Cardiac fibroblast (primary cell): ENCODE measurements at regions not wholly inside any gene's neighbourhood (a gene's known extent, or its start where the extent isn't known, plus 50 kb on each side); places are given as distances from the start of the nearest gene placed in this dataset.
A peak's percentile ranks its signal among the peaks of the same experiment; 100 is the strongest.

Experiments used
- DNase-seq, 2 donors: peaks; one replicate each; pipeline versions ENCODE4 v3.0.0 to v3.0.0-alpha.2; 2010; ENCODE audit warnings: low read depth in 2 of 2
- H3K4me3 ChIP-seq, 2 donors: replicated peaks in 1 of 2; 1 replicate in 1 of 2; 2 replicates in 1 of 2; pipeline ENCODE4 v1.5.1; 2011; ENCODE audit warnings: low read depth in 2 of 2, low read length in 2 of 2, mild to moderate bottlenecking in 2 of 2, moderate library complexity in 1 of 2
- CTCF ChIP-seq: IDR thresholded peaks from one replicate; pipeline ENCODE4 v1.5.1; 2011; ENCODE audit warnings: low read depth, mild to moderate bottlenecking, low read length, inconsistent platforms

- no peak for TF ChIP-seq CTCF
- no peak for DNase-seq
- H3K4me3 ChIP-seq: no peak overlapping the region
Observed at GRCh38 chr9:3088219-3088618, 244.3 kb upstream of the PUM3 start.

GRCh38 chr9:3087697-3088096 lies 243.8 kb upstream of the PUM3 start:
- no peak for DNase-seq
- H3K4me3 ChIP-seq: no peak overlapping the region
- TF ChIP-seq CTCF: no peak

- no peak for TF ChIP-seq CTCF
- H3K4me3 ChIP-seq: no peak overlapping the region
Observed at GRCh38 chr9:3080951-3081350, 237.1 kb upstream of the PUM3 start.

GRCh38 chr9:3074247-3074646 lies 230.4 kb upstream of the PUM3 start:
- H3K4me3 ChIP-seq: no peak overlapping the region
- no peak for TF ChIP-seq CTCF
- no peak for DNase-seq

More at GRCh38 chr9:3080951-3081350, 237.1 kb upstream of the PUM3 start:
- peak in 1 of 2 donors; percentile 16 for DNase-seq

- TF ChIP-seq CTCF: no peak
- no peak for DNase-seq
- no peak overlapping the region for H3K4me3 ChIP-seq
Observed at GRCh38 chr9:3066591-3066990, 222.7 kb upstream of the PUM3 start.

- TF ChIP-seq CTCF: no peak
- DNase-seq: no peak
- no peak overlapping the region for H3K4me3 ChIP-seq
Observed at GRCh38 chr9:3059781-3060468, 216.0 kb upstream of the PUM3 start.

GRCh38 chr9:3058409-3058808 lies 214.5 kb upstream of the PUM3 start:
- no peak overlapping the region for H3K4me3 ChIP-seq
- TF ChIP-seq CTCF: no peak
- no peak for DNase-seq
